Inferior parietal cortex (tissue), 1 donor: ENCODE measurements at regions not wholly inside any gene's neighbourhood (a gene's known extent, or its start where the extent isn't known, plus 50 kb on each side); places are given as distances from the start of the nearest gene placed in this dataset.
"Not testable (repeated sequence)": the region's sequence is repeated elsewhere in the genome, so short reads cannot be mapped to it uniquely, and the experiment has no call there.

Source experiments
- DNase-seq: peaks from one replicate; pipeline ENCODE4 v3.0.0-alpha.2; 2016; ENCODE audit errors: extremely low spot score

GRCh38 chr22:47914481-47915097, 1152.1 kb downstream of the TBC1D22A start:
- no peak for DNase-seq

GRCh38 chr22:47902646-47903180, 1140.3 kb downstream of the TBC1D22A start:
- DNase-seq, result no peak

GRCh38 chr22:47901911-47902310, 1139.5 kb downstream of the TBC1D22A start:
- DNase-seq, result no peak

GRCh38 chr22:47899894-47900293, 1137.4 kb downstream of the TBC1D22A start:
- DNase-seq, result no peak

GRCh38 chr22:47898946-47899345, 1136.5 kb downstream of the TBC1D22A start:
- DNase-seq, result no peak

- no peak for DNase-seq
These were observed 1129.2 kb downstream of the TBC1D22A start for GRCh38 chr22:47891609-47892008.

- DNase-seq, result no peak
These were observed 1126.4 kb downstream of the TBC1D22A start for GRCh38 chr22:47888817-47889216.

- DNase-seq, result no peak
These were observed 1122.3 kb downstream of the TBC1D22A start for GRCh38 chr22:47884775-47885174.

GRCh38 chr22:47884200-47884599, 1121.8 kb downstream of the TBC1D22A start:
- DNase-seq, result no peak

- no peak for DNase-seq
These were observed 1121.3 kb downstream of the TBC1D22A start for GRCh38 chr22:47883757-47884156.

GRCh38 chr22:47879346-47879745, 1116.9 kb downstream of the TBC1D22A start:
- no peak for DNase-seq

- DNase-seq, result no peak
These were observed 1116.0 kb downstream of the TBC1D22A start for GRCh38 chr22:47878460-47878859.

GRCh38 chr22:47872761-47873535, 1110.5 kb downstream of the TBC1D22A start:
- DNase-seq, result no peak

GRCh38 chr22:47865626-47866025, 1103.2 kb downstream of the TBC1D22A start:
- no peak for DNase-seq

GRCh38 chr22:47862394-47862793, 1099.9 kb downstream of the TBC1D22A start:
- no peak for DNase-seq

- DNase-seq, result not testable (repeated sequence)
These were observed 1098.5 kb downstream of the TBC1D22A start for GRCh38 chr22:47860907-47861306.

GRCh38 chr22:47859881-47860525, 1097.6 kb downstream of the TBC1D22A start:
- DNase-seq, result no peak

GRCh38 chr22:47858773-47859306, 1096.4 kb downstream of the TBC1D22A start:
- DNase-seq, result no peak

GRCh38 chr22:47854680-47855079, 1092.2 kb downstream of the TBC1D22A start:
- DNase-seq, result no peak

- no peak for DNase-seq
These were observed 1091.8 kb downstream of the TBC1D22A start for GRCh38 chr22:47854251-47854650.

- no peak for DNase-seq
These were observed 1091.3 kb downstream of the TBC1D22A start for GRCh38 chr22:47853750-47854149.

GRCh38 chr22:47851586-47851985, 1089.1 kb downstream of the TBC1D22A start:
- no peak for DNase-seq
